ENCODE measurements at regions not wholly inside any gene's neighbourhood (a gene's known extent, or its start where the extent isn't known, plus 50 kb on each side); places are given as distances from the start of the nearest gene placed in this dataset.

GRCh38 chr5:56466136-56466816, 233.1 kb upstream of the ANKRD55 start:
- Histone ChIP-seq H3K4me1 (replicated peaks) (no peaks in the 10 kb centered on the region), H3K4me3 (no peak overlapping the region), H3K27ac (no peak overlapping the region), H3K36me3 (no peaks in the 10 kb centered on the region), H3K27me3 (replicated peaks; ENCODE audit: insufficient read depth) (no peaks in the 10 kb centered on the region), H3K9me3 (no peaks in the 10 kb centered on the region)
- TF ChIP-seq POLR2AphosphoS5 (IDR thresholded peaks at IDR 0.05), result no peak
- no peak for TF ChIP-seq CTCF (IDR thresholded peaks at IDR 0.05)
- TF ChIP-seq POLR2A (IDR thresholded peaks at IDR 0.05), result no peak
- intact Hi-C loops (cut with DNase I), result no loop called here
- no peak for DNase-seq (ENCODE audit: low spot score)
- 89% methylated on average over 7 of the region's 7 CpGs for WGBS

GRCh38 chr5:56465769-56466135, 232.6 kb upstream of the ANKRD55 start:
- no peak overlapping the region for H3K4me3 ChIP-seq
- no peaks in the 10 kb centered on the region for H3K27me3 ChIP-seq (replicated peaks; ENCODE audit: insufficient read depth)
- no peaks in the 10 kb centered on the region for H3K9me3 ChIP-seq
- no peaks in the 10 kb centered on the region for H3K4me1 ChIP-seq (replicated peaks)
- no peak overlapping the region for H3K27ac ChIP-seq
- no peak for DNase-seq (ENCODE audit: low spot score)
- 89% methylated on average over 2 of the region's 2 CpGs for WGBS
- TF ChIP-seq POLR2AphosphoS5 (IDR thresholded peaks at IDR 0.05) (no peak), POLR2A (IDR thresholded peaks at IDR 0.05) (no peak), CTCF (IDR thresholded peaks at IDR 0.05) (no peak)
- no peaks in the 10 kb centered on the region for H3K36me3 ChIP-seq
- intact Hi-C loops (cut with DNase I), result no loop called here

- H3K4me3 ChIP-seq, result no peak overlapping the region
- H3K27ac ChIP-seq, result no peak overlapping the region
- TF ChIP-seq POLR2A (IDR thresholded peaks at IDR 0.05), result no peak
- no peak for TF ChIP-seq CTCF (IDR thresholded peaks at IDR 0.05)
- no peak for TF ChIP-seq POLR2AphosphoS5 (IDR thresholded peaks at IDR 0.05)
- no peaks in the 10 kb centered on the region for H3K36me3 ChIP-seq
- intact Hi-C loops (cut with DNase I), result no loop called here
- WGBS, result 71% methylated on average over 10 of the region's 10 CpGs
- H3K4me1 ChIP-seq (replicated peaks), result no peaks in the 10 kb centered on the region
- no peaks in the 10 kb centered on the region for H3K27me3 ChIP-seq (replicated peaks; ENCODE audit: insufficient read depth)
- no peaks in the 10 kb centered on the region for H3K9me3 ChIP-seq
- no peak for DNase-seq (ENCODE audit: low spot score)
Measured at GRCh38 chr5:56464935-56465768, 232.0 kb upstream of the ANKRD55 start.

- no peaks in the 10 kb centered on the region for H3K36me3 ChIP-seq
- H3K9me3 ChIP-seq, result no peaks in the 10 kb centered on the region
- 89% methylated on average over 4 of the region's 4 CpGs for WGBS
- TF ChIP-seq CTCF (IDR thresholded peaks at IDR 0.05), result no peak
- TF ChIP-seq POLR2A (IDR thresholded peaks at IDR 0.05), result no peak
- TF ChIP-seq POLR2AphosphoS5 (IDR thresholded peaks at IDR 0.05), result no peak
- H3K4me3 ChIP-seq, result no peak overlapping the region
- no peaks in the 10 kb centered on the region for H3K4me1 ChIP-seq (replicated peaks)
- H3K27me3 ChIP-seq (replicated peaks; ENCODE audit: insufficient read depth), result no peaks in the 10 kb centered on the region
- no peak overlapping the region for H3K27ac ChIP-seq
- intact Hi-C loops (cut with DNase I), result no loop called here
- DNase-seq (ENCODE audit: low spot score), result no peak
Measured at GRCh38 chr5:56463944-56464571, 230.9 kb upstream of the ANKRD55 start.

All from prostate gland (tissue), 2 donors.